Breast epithelium (tissue), 3 donors: ENCODE measurements at regions not wholly inside any gene's neighbourhood (a gene's known extent, or its start where the extent isn't known, plus 50 kb on each side); places are given as distances from the start of the nearest gene placed in this dataset.

Experiments used
- CTCF ChIP-seq, 3 donors: fragments of 450-650 bp; IDR thresholded peaks; one replicate each; pipeline ENCODE4 v1.5.1; 2016 to 2017; ENCODE audit warnings: antibody characterized with exemption in 3 of 3, mild to moderate bottlenecking in 3 of 3, moderate library complexity in 3 of 3
- POLR2A ChIP-seq: fragments of 450-650 bp; IDR thresholded peaks from one replicate; pipeline ENCODE4 v1.6.1; 2016; ENCODE audit warnings: antibody characterized with exemption, mild to moderate bottlenecking, moderate library complexity
- POLR2AphosphoS5 ChIP-seq, 3 donors: sonication (generic); formaldehyde crosslinking; IDR thresholded peaks; one replicate each; pipeline ENCODE4 v1.6.1; 2017; ENCODE audit warnings: antibody characterized with exemption in 3 of 3

GRCh38 chr9:78130853-78131252, 99.2 kb upstream of the GNAQ start:
- TF ChIP-seq CTCF (IDR thresholded peaks at IDR 0.05) (no peak), POLR2AphosphoS5 (IDR thresholded peaks at IDR 0.05) (no peak), POLR2A (no peak)
